Endothelial cell of umbilical vein (primary cell): ENCODE measurements at regions not wholly inside any gene's neighbourhood (a gene's known extent, or its start where the extent isn't known, plus 50 kb on each side); places are given as distances from the start of the nearest gene placed in this dataset.

ENCODE experiments used
- BruUV-seq: library from RNA; stranded (reverse); fragments of 400-500 nt; replicated peaks from 2 replicates; lab custom pipeline; 2021; lab: Mats Ljungman, UMichigan
- CTCF ChIA-PET: fragments of 300-600, 350-600 bp; sonication (Branson Sonifier 250); formaldehyde crosslinking; loops from one replicate; lab custom pipeline; 2021; ENCODE audit warnings: antibody characterized with exemption, inconsistent platforms; lab: Charles Lee
- POLR2A ChIA-PET: fragments of 300-600, 350-600 bp; sonication (Branson Sonifier 250); formaldehyde crosslinking; loops from one replicate; lab custom pipeline; 2021; ENCODE audit warnings: antibody characterized with exemption, inconsistent platforms; lab: Charles Lee
- DNase-seq: peaks from one replicate; pipeline ENCODE4 v3.0.0-alpha.2; 2011; ENCODE audit warnings: low read depth, low spot score
- FAIRE-seq: peaks from 2 replicates; lab custom pipeline; 2011; peaks lifted over from hg19 to GRCh38; lab: Jason Lieb, UNC
- H2AFZ ChIP-seq: 2 replicates; pipeline ENCODE4 v1.6.0; 2012; ENCODE audit warnings: low read depth, low read length, control low read depth, inconsistent platforms
- H3K27ac ChIP-seq: 2 replicates; pipeline ENCODE4 v1.5.1; 2011; ENCODE audit warnings: low read depth, mild to moderate bottlenecking, control low read depth, low read length, moderate library complexity; ENCODE audit not compliant: insufficient read depth
- H3K27me3 ChIP-seq, 2 experiments: 2 replicates each; pipeline versions ENCODE4 v1.6.0 to v1.6.1; 2011; ENCODE audit warnings: low read length in 2 of 2, mixed read lengths in 1 of 2; ENCODE audit not compliant: control insufficient read depth in 2 of 2, insufficient read depth in 2 of 2
- H3K36me3 ChIP-seq, 2 experiments: 2 replicates in 1 of 2; 3 replicates in 1 of 2; pipeline ENCODE4 v1.5.1; 2011; ENCODE audit warnings: low read length in 2 of 2, mild to moderate bottlenecking in 1 of 2, moderate library complexity in 1 of 2; ENCODE audit not compliant: control insufficient read depth in 2 of 2, insufficient read depth in 2 of 2; ENCODE audit errors: extremely low read depth in 1 of 2
- H3K4me1 ChIP-seq: 3 replicates; pipeline ENCODE4 v1.5.1; 2011; ENCODE audit warnings: mild to moderate bottlenecking, low read length; ENCODE audit not compliant: control insufficient read depth, insufficient read depth; ENCODE audit errors: extremely low read depth
- H3K4me2 ChIP-seq: 2 replicates; pipeline ENCODE4 v1.6.1; 2011; ENCODE audit warnings: low read length, control low read depth, mixed read lengths; ENCODE audit not compliant: insufficient read depth
- H3K4me3 ChIP-seq, 3 experiments: fragments of 200-600 bp in 1 of 3; sonication (generic), shearing (Covaris generic) in 1 of 3; replicated peaks in 1 of 3; 2 replicates each; pipeline ENCODE4 v1.5.1; 2011 to 2016; ENCODE audit warnings: control low read depth in 3 of 3, low read length in 3 of 3, mild to moderate bottlenecking in 2 of 3, inconsistent platforms in 1 of 3, low read depth in 1 of 3, moderate library complexity in 1 of 3; ENCODE audit not compliant: insufficient read depth in 1 of 3
- H3K79me2 ChIP-seq: 2 replicates; pipeline ENCODE4 v1.6.0; 2012; ENCODE audit warnings: low read length, inconsistent platforms; ENCODE audit not compliant: control insufficient read depth, insufficient read depth
- H3K9ac ChIP-seq: replicated peaks from 2 replicates; pipeline ENCODE3; 2011; ENCODE audit warnings: low read length, control low read depth; ENCODE audit not compliant: insufficient read depth; ENCODE audit errors: extremely low read depth
- H3K9me1 ChIP-seq: replicated peaks from 3 replicates; pipeline ENCODE4 v1.6.0; 2011; ENCODE audit warnings: mild to moderate bottlenecking, low read length; ENCODE audit not compliant: control insufficient read depth, insufficient read depth; ENCODE audit errors: extremely low read depth
- H3K9me3 ChIP-seq: replicated peaks from 2 replicates; pipeline ENCODE4 v1.5.1; 2012; ENCODE audit warnings: low read length, inconsistent platforms; ENCODE audit not compliant: control insufficient read depth, insufficient read depth
- H4K20me1 ChIP-seq: replicated peaks from 2 replicates; pipeline ENCODE3; 2011; ENCODE audit warnings: mild to moderate bottlenecking, low read length; ENCODE audit not compliant: control insufficient read depth, insufficient read depth; ENCODE audit errors: extremely low read depth
- CTCF ChIP-seq, 2 donors: IDR thresholded peaks; 1 replicate in 1 of 2; 2 replicates in 1 of 2; pipeline ENCODE4 v1.5.1; 2011; ENCODE audit warnings: low read length in 2 of 2, mild to moderate bottlenecking in 2 of 2, moderate library complexity in 2 of 2, control low read depth in 1 of 2, inconsistent platforms in 1 of 2, low read depth in 1 of 2; ENCODE audit not compliant: insufficient read depth in 1 of 2; ENCODE audit errors: extremely low read depth in 1 of 2
- EZH2 ChIP-seq: IDR thresholded peaks from 2 replicates; pipeline ENCODE4 v1.6.1; 2012; ENCODE audit warnings: borderline replicate concordance, low read depth, mild to moderate bottlenecking, moderate library complexity, low read length, inconsistent platforms; ENCODE audit not compliant: severe bottlenecking
- FOS ChIP-seq: IDR thresholded peaks from 2 replicates; pipeline ENCODE4 v1.6.1; 2011; ENCODE audit warnings: mild to moderate bottlenecking, low read length, moderate library complexity, borderline replicate concordance; ENCODE audit not compliant: insufficient read depth
- GATA2 ChIP-seq: IDR thresholded peaks from 2 replicates; pipeline ENCODE4 v1.7.0; 2011; ENCODE audit warnings: low read depth, mild to moderate bottlenecking, moderate library complexity, mixed read lengths, low read length; ENCODE audit not compliant: insufficient read length, insufficient read depth
- JUN ChIP-seq: IDR thresholded peaks from 2 replicates; pipeline ENCODE4 v1.6.1; 2011; ENCODE audit warnings: borderline replicate concordance, low read depth; ENCODE audit not compliant: insufficient read length, insufficient read depth
- MAX ChIP-seq: IDR thresholded peaks from 2 replicates; pipeline ENCODE4 v1.6.1; 2011; ENCODE audit not compliant: insufficient read depth, insufficient read length
- MYC ChIP-seq: IDR thresholded peaks from one replicate; pipeline ENCODE4 v1.6.1; 2011; ENCODE audit warnings: mild to moderate bottlenecking, low read depth, low read length
- dilution Hi-C: fragments of 300-500 bp; cut with MboI; formaldehyde crosslinking; loops from one replicate; pipeline ENCODE4 v1.15.0; 2019; ENCODE audit warnings: low sequenced_read_pairs; ENCODE audit not compliant: extremely low pct_ligation_motif_present
- intact Hi-C: fragments of 100-400 bp; cut with micrococcal nuclease; formaldehyde crosslinking; loops from one replicate; pipeline ENCODE4 v1.10.0; 2022

DNA sequence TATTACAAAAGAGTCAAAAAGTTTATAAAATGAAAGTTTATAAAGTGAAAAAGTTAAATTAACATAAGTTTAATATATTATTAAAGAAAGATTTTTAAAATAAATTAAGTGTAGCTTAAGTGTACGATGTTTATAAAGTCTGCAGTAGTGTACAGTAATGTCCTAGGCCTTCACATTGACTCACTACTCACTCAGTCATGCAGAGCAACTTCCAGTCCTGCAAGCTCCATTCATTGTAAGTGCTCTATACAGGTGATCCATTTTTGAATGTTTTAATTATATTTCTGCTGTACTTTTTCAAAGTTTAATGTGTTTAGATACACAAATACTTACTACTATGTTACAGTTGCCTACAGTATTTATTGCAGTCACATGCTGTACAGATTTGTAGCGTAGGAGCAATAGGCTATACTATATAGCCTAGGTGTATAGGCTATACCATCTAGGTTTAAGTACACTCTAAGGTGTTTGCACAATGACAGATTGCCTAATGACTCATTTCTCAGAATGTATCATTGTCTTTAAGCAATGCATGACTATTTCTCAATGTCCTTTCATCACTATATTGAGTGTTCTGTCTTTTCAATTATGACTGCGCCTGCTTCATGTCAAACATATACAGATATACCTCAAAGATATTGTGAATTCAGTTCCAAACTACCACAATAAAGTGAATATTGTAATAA is 1110.3 kb upstream of the MAP3K7 start:
- ChIA-PET POLR2A (no interaction called here), CTCF (no interaction called here)
- BruUV-seq = no TSS peak
- Histone ChIP-seq H3K9me1 (no peaks in the 10 kb centered on the region), H4K20me1 (no peaks in the 10 kb centered on the region), H3K79me2 (no peaks in the 10 kb centered on the region), H2AFZ (no peak overlapping the region), H3K4me1 (no peaks in the 10 kb centered on the region), H3K36me3 (no peaks in the 10 kb centered on the region), H3K4me2 (no peak overlapping the region), H3K9ac (no peak overlapping the region), H3K27ac (no peak overlapping the region), H3K4me3 (no peak overlapping the region), H3K9me3 (no peaks in the 10 kb centered on the region), H3K27me3 (no peaks in the 10 kb centered on the region)
- FAIRE-seq (no peak), DNase-seq (no peak)
- intact Hi-C loops (no loop called here), dilution Hi-C loops (no loop called here)
- no peak for TF ChIP-seq GATA2
- no peak for TF ChIP-seq EZH2
- no peak for TF ChIP-seq MAX
- no peak for TF ChIP-seq MYC
- no peak for TF ChIP-seq JUN
- no peak for TF ChIP-seq FOS
- TF ChIP-seq CTCF (IDR thresholded peaks at IDR 0.05; ENCODE audit: extremely low read depth in 1 of 2, insufficient read depth in 1 of 2, low read depth in 1 of 2, low read length in 2 of 2) = no peak
